Aorta (tissue), 5 donors: ENCODE measurements at regions not wholly inside any gene's neighbourhood (a gene's known extent, or its start where the extent isn't known, plus 50 kb on each side); places are given as distances from the start of the nearest gene placed in this dataset.

Experiments
- ATAC-seq: fragments of 200-7000 bp; cut with Tn5 transposase; one replicate; pipeline ENCODE4 v1.9.1; 2022; ENCODE audit warnings: moderate library complexity; ENCODE audit not compliant: low FRiP score
- DNase-seq, 2 donors: peaks; one replicate each; pipeline ENCODE4 v3.0.0-alpha.2; 2020
- H3K27ac ChIP-seq, 2 donors: one replicate each; pipeline ENCODE4 v1.5.1; 2013; ENCODE audit warnings: low read length in 2 of 2, mild to moderate bottlenecking in 2 of 2, moderate library complexity in 2 of 2, control low read depth in 1 of 2, inconsistent platforms in 1 of 2, low read depth in 1 of 2
- H3K27me3 ChIP-seq, 2 donors: one replicate each; pipeline ENCODE4 v1.6.1; 2013; ENCODE audit warnings: control low read depth in 1 of 2, low read length in 1 of 2, mild to moderate bottlenecking in 1 of 2, moderate library complexity in 1 of 2; ENCODE audit not compliant: insufficient read depth in 2 of 2, control insufficient read depth in 1 of 2
- H3K36me3 ChIP-seq, 2 donors: one replicate each; pipeline ENCODE4 v1.6.1; 2013; ENCODE audit warnings: control low read depth in 1 of 2, low read length in 1 of 2, mild to moderate bottlenecking in 1 of 2; ENCODE audit not compliant: insufficient read depth in 2 of 2, control insufficient read depth in 1 of 2
- H3K4me1 ChIP-seq, 2 donors: one replicate each; pipeline ENCODE4 v1.6.1; 2013; ENCODE audit warnings: low read length in 2 of 2, control low read depth in 1 of 2, mild to moderate bottlenecking in 1 of 2, moderate library complexity in 1 of 2; ENCODE audit not compliant: insufficient read depth in 2 of 2, control insufficient read depth in 1 of 2
- H3K4me3 ChIP-seq, 2 donors: one replicate each; pipeline ENCODE4 v1.5.1; 2013; ENCODE audit warnings: low read length in 2 of 2, control low read depth in 1 of 2, mild to moderate bottlenecking in 1 of 2
- H3K9me3 ChIP-seq: one replicate; pipeline ENCODE4 v1.6.1; 2013; ENCODE audit warnings: mild to moderate bottlenecking, low read length; ENCODE audit not compliant: control insufficient read depth
- WGBS, 2 donors: extraction: QIAGEN DNeasy Blood & Tissue Kit; methylation state at CpG; one replicate each; pipeline ENCODE4 v1.1.7; 2013; 5-methylcytosine and 5-hydroxymethylcytosine counted together
- intact Hi-C, 2 donors: fragments of 100-400 bp; cut with DNase I; formaldehyde crosslinking; loops; one replicate each; pipeline versions ENCODE4 v1.14.2 to v1.15.0; 2022
- donor health status: healthy with polysubstance abuse.
- donor health status: Bipolar disorder and iron deficiency.
- donor health status: DM: no; HTN: no; CAD: no.
- donor health status: DM: no; HTN: no; CAD: no.
- donor health status: DM: yes; HTN: yes; CAD: no.

DNA sequence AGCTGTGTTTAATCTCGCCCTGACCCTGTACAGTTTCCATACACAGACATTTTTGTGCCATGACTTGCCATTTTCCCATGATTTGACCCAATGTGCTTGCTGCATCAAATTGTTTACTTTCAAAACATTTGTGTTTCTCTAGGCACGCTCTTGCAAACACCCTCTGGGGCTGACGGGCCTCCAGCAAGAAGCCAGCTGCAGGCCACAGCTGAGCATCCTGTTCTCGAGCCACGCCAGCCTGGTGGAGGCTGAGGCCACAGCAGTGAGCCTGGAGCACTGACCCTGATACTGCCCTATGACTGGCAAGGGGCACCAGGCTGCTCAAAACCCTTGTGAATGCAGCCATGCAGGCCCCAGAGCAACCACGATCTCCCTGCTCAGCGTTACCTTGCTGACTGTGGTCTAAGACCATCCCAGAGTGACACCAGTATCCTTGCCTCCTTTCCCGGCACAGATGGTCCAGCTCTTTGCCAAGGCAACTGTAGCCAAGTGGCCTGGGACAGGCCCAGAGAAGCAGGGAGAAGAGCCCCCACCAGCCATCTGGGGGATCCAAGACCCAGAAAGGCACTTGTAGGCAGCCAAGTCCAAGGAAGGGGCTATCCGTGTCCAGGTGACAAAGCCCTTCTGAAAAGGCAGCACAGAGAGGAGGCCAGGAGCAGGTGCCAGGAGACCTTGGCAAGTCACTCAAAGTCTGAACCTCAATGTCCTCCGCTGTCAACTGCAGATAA, 78.5 kb downstream of the OAT start:
- Histone ChIP-seq H3K9me3 (no peaks in the 10 kb centered on the region), H3K36me3 (no peaks in the 10 kb centered on the region), H3K27ac (peak overlapping the region; percentile 78 to 91), H3K4me1 (peaks cover 0 to 2% of the 10 kb centered on the region in 2 donors), H3K27me3 (no peaks in the 10 kb centered on the region), H3K4me3 (no peak overlapping the region)
- DNase-seq (peak; percentile 81 to 86), ATAC-seq (peak; percentile 84)
- 15 to 16% methylated on average over 10 of the region's 10 CpGs for WGBS, 2 donors
- intact Hi-C loops: no loop called here

DNA sequence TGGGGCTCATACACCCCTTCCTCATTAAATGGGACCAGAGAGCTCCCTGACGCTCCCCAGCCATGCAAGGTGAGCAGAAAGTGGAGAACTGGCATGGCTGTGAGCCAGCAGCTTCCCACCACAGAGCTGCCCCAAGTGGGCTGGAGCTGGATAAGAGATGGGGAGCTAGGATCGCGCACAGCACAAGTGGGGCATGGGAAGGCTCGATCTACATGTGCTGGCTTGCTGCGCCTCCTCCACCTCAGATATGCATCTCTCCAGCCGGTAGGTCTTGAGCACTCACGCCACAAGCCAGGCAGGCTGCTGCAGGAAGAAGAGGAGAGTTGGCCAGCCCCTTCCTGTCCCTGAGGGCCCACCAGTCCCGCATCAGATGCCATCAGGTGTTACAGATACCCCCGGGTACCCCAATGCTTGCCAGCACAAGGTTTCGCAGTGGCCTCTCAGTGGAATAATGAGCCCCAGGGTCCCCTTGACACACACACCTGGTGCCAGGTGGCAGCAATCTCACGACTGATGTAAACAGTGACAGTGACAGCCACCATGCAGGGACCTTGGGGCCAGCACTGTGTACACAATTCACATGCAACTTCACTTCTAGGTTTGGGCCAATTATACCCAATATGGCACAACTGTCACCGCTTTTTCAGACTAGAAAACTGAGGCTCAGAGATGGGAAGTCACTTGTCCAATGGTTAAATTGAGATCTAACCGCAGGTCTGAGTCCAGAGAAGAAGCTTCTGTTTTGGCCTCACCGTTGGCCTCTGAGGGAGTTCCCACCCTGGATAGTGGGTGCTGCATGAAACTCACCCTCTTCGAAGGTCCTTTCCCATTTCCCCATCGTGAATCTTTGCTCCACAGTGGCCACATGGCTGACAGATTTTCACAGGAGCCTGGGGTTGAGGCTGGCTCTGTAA, 79.3 kb downstream of the OAT start:
- no peak overlapping the region for H3K4me3 ChIP-seq
- peak overlapping the region; percentile 9 to 70 for H3K27ac ChIP-seq
- H3K4me1 ChIP-seq: peaks cover 0 to 2% of the 10 kb centered on the region in 2 donors
- no peaks in the 10 kb centered on the region for H3K27me3 ChIP-seq
- 70 to 73% methylated on average over 16 of the region's 16 CpGs for WGBS, 2 donors
- no peaks in the 10 kb centered on the region for H3K9me3 ChIP-seq
- DNase-seq: no peak
- intact Hi-C loops: no loop called here
- ATAC-seq: no peak
- H3K36me3 ChIP-seq: no peaks in the 10 kb centered on the region

DNA sequence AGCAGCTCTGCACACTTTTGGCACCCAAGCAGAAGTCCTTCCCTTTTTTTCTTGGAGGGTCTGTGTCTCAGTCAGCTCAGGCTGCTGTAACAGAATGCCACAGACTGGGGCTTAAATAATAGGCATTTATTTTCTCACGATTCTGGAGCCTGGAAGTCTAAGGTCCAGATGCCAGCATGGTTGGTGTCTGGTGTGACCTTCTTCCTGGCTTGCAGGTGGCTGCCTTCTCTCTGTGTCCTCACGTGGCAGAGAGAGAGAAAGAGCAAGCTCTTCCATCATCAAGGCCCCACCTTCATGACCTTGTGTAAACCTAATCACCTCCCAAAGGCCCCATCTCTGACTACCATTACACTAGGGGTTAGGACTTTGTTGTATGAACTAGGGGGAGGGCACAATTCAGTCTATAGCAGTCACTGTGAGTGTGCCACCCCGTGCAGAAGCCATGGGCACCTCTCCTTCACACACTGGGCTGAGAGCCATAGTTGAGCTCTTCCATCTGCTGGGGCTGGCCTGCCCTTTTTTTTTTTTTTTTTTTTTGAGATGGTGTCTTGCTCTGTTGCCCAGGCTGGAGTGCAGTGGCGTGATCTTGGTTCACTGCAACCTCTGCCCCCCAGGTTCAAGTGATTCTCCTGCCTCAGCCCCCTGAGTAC, 80.3 kb downstream of the OAT start:
- no peaks in the 10 kb centered on the region for H3K27me3 ChIP-seq
- intact Hi-C loops: no loop called here
- no peak overlapping the region for H3K27ac ChIP-seq
- DNase-seq (no peak), ATAC-seq (no peak)
- peaks cover 0 to 2% of the 10 kb centered on the region in 2 donors for H3K4me1 ChIP-seq
- no peak overlapping the region for H3K4me3 ChIP-seq
- WGBS, 2 donors: 59 to 65% methylated on average over 4 of the region's 4 CpGs
- H3K36me3 ChIP-seq: no peaks in the 10 kb centered on the region
- no peaks in the 10 kb centered on the region for H3K9me3 ChIP-seq

DNA sequence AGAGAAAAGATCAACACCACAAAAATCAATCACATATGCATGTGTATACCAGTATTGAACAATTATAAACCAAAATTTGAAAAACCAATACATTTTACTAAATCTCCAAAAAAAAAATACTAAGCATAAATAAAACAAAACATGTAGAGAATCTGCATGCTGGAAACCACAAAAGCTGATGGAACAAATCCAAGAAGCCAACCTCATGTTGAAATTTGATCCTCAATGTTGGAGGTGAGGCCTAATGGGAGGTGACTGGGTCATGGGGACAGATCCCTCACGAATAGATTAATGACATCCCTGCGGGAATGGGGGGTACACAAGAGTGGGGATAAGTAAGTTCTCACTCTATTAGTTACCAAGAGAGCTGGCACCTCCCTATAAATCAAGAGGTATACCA, 82.5 kb downstream of the OAT start:
- no peaks in the 10 kb centered on the region for H3K36me3 ChIP-seq
- WGBS, 2 donors: 67 to 69% methylated on average over 2 of the region's 2 CpGs
- H3K4me3 ChIP-seq: no peak overlapping the region
- H3K9me3 ChIP-seq: no peaks in the 10 kb centered on the region
- H3K4me1 ChIP-seq: peaks cover 0 to 4% of the 10 kb centered on the region in 2 donors
- intact Hi-C loops: no loop called here
- DNase-seq: no peak
- no peak overlapping the region for H3K27ac ChIP-seq
- no peaks in the 10 kb centered on the region for H3K27me3 ChIP-seq
- no peak for ATAC-seq

DNA sequence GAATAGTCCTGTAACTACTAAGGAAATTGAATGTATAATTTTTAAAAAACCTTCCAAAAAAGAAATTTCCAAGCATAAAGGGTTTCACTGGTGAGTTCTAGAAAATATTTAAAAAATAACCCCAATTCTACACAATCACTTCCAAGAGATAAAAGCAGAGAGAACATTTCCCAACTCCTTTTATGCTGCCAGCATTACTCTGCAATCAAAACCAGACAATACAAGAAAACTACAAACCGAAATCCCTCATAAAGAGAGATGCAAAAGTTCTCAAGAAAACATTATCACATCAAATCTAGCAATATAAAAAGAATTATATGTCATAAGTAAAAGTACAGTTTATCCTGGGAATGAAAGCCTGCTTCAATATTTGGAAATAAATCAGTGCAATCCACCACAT, 84.8 kb downstream of the OAT start:
- no peaks in the 10 kb centered on the region for H3K9me3 ChIP-seq
- H3K36me3 ChIP-seq: no peaks in the 10 kb centered on the region
- no peak for DNase-seq
- ATAC-seq: no peak
- no peaks in the 10 kb centered on the region for H3K27me3 ChIP-seq
- H3K4me1 ChIP-seq: peaks cover 2 to 6% of the 10 kb centered on the region in 2 donors
- intact Hi-C loops: no loop called here
- H3K4me3 ChIP-seq: no peak overlapping the region
- 20 to 23% methylated on average over 1 of the region's 1 CpG for WGBS, 2 donors
- no peak overlapping the region for H3K27ac ChIP-seq

DNA sequence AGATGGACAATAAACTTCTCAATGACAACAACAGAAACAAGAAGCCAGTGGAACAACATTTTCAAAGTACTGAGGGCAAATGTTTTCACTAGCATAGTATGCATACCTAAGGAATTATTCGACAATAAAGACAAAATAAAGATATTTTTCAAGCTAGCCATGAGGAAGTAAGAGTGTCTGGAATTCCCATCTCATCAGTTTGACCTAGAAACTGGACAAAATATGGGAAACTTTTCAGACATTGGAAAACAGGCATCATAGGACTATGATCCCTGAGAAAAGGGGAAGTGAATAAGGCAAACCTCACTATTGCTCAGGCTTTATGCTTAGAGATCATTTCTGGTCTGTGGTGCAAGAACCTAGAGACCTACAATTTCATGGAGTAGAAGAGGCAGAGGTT, 86.3 kb downstream of the OAT start:
- Histone ChIP-seq H3K27ac (peak overlapping the region; percentile 58 to 89), H3K4me3 (no peak overlapping the region), H3K4me1 (peaks cover 4 to 6% of the 10 kb centered on the region in 2 donors), H3K36me3 (no peaks in the 10 kb centered on the region), H3K9me3 (no peaks in the 10 kb centered on the region), H3K27me3 (no peaks in the 10 kb centered on the region)
- no peak for ATAC-seq
- no peak for DNase-seq
- intact Hi-C loops: no loop called here
- WGBS, 2 donors: 3 to 6% methylated on average over 1 of the region's 1 CpG

DNA sequence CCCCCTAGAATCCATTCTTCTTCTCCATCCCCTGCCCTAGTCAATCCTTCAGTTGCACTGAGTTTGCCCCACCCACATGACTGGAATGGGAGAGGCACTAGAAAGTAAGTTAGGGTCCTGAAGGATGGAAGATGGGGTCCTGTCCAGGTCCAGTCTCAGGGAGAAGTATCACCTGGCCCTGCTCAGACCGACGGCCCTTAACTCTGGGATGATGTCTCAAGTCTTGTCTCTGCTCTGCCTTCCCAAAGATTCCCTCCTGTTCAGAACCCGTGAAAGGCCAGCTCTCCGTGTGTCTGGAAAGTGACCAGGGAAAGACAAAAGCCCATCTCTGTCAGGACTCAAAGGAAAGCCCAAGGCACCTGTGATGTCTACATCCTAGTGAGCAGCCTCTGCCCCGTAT, 88.8 kb downstream of the OAT start:
- no peaks in the 10 kb centered on the region for H3K27me3 ChIP-seq
- peaks cover 4 to 6% of the 10 kb centered on the region in 2 donors for H3K4me1 ChIP-seq
- DNase-seq (no peak), ATAC-seq (no peak)
- H3K4me3 ChIP-seq: no peak overlapping the region
- H3K27ac ChIP-seq: peak overlapping the region; percentile 88 to 100
- intact Hi-C loops: loop anchor here in 1 of 2 donors (10.0 kb wide), 1 partner anchor 45 kb away; no protein-coding TSS in a partner anchor
- no peaks in the 10 kb centered on the region for H3K9me3 ChIP-seq
- WGBS, 2 donors: 87 to 90% methylated on average over 5 of the region's 5 CpGs
- no peaks in the 10 kb centered on the region for H3K36me3 ChIP-seq

DNA sequence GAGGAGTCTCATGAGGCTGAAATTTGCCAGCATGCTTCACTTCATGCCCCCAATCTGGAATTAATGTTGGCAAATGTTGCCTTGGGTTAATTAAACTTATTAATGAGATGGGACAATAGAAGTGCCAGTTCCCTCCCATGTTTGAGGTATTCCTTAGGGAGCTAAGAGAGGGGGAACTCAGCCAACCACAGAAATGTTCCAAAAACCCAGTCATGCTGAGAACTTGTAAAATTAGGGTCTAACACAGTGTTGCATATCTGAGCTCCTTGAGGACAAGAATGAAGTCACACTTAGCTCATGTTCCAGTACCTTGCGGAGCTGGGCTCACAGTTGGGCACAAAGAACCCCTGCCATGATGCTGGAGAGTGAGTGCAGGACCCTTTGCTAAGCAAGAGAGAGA, 89.4 kb downstream of the OAT start:
- 0 to 10% methylated on average over 1 of the region's 1 CpG for WGBS, 2 donors

More for the DNA sequence above, 89.4 kb downstream of the OAT start:
- Histone ChIP-seq H3K36me3 (no peaks in the 10 kb centered on the region), H3K4me3 (no peak overlapping the region), H3K27me3 (no peaks in the 10 kb centered on the region), H3K4me1 (peaks cover 4 to 6% of the 10 kb centered on the region in 2 donors), H3K27ac (peak overlapping the region; percentile 88 to 100), H3K9me3 (no peaks in the 10 kb centered on the region)
- peak; percentile 69 for ATAC-seq
- intact Hi-C loops: loop anchor here in 1 of 2 donors (10.0 kb wide), 1 partner anchor 45 kb away; no protein-coding TSS in a partner anchor
- DNase-seq: no peak
